ENCODE measurements at regions not wholly inside any gene's neighbourhood (a gene's known extent, or its start where the extent isn't known, plus 50 kb on each side); places are given as distances from the start of the nearest gene placed in this dataset.

DNA sequence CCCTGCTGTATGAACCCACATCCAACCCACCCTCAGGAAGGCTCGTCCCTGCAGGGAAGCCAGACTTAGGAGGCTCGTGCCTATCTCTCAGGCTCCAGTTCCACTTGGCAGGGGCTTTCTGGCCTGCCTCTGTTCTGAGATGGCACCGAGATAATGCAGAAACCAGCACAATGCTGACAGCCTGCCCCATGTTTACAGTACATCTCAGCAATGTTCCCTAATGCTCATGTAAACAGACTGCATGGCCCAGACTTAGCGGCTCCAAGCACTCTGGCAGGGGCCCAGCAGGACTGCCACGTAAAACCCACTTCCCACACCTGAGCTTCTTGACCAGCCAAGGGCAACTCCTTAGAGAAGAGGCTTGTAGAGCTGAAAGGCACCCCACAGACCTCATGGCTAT is 499.5 kb upstream of the BRINP1 start:
- Histone ChIP-seq H2BK12ac (ENCODE audit: insufficient read length, low read depth, low read length) (no peak overlapping the region), H3K23ac (ENCODE audit: insufficient read length, low read depth, low read length) (no peak overlapping the region), H2BK20ac (ENCODE audit: low read depth, low read length, poor library complexity, severe bottlenecking) (no peak overlapping the region), H4K20me1 (ENCODE audit: control insufficient read depth, insufficient read depth, insufficient read length) (no peaks in the 10 kb centered on the region), H3K4me2 (ENCODE audit: insufficient read depth, insufficient read length, low read length) (no peak overlapping the region), H2BK15ac (ENCODE audit: low read depth, low read length) (no peak overlapping the region), H3K9me3 (ENCODE audit: control insufficient read depth, low read depth, low read length) (no peaks in the 10 kb centered on the region), H2AFZ (ENCODE audit: low read length) (no peak overlapping the region), H3K27ac (ENCODE audit: insufficient read length, low read depth, low read length) (no peak overlapping the region), H2AK5ac (ENCODE audit: insufficient read length, low read length) (no peak overlapping the region), H2BK5ac (ENCODE audit: insufficient read length, low read length) (no peak overlapping the region), H4K8ac (replicated peaks; ENCODE audit: insufficient read length, low read depth, low read length) (no peak overlapping the region), H3K4me1 (ENCODE audit: insufficient read depth, low read length) (no peaks in the 10 kb centered on the region), H3K9ac (ENCODE audit: extremely low read depth, insufficient read length, low read length) (no peak overlapping the region), H3K56ac (ENCODE audit: insufficient read length, low read depth, low read length) (no peak overlapping the region), H3K79me2 (ENCODE audit: insufficient read depth, low read length) (no peaks in the 10 kb centered on the region), H3K27me3 (ENCODE audit: insufficient read depth, low read length) (no peaks in the 10 kb centered on the region), H3T11ph (ENCODE audit: low read length) (no peak overlapping the region), H3K14ac (ENCODE audit: insufficient read depth, low read length) (no peak overlapping the region), H3K79me1 (ENCODE audit: insufficient read depth, low read depth, low read length, poor library complexity, severe bottlenecking) (no peaks in the 10 kb centered on the region), H3K4ac (ENCODE audit: low read depth, low read length) (no peak overlapping the region), H2BK120ac (ENCODE audit: low read depth, low read length, poor library complexity, severe bottlenecking) (no peak overlapping the region), H3K18ac (ENCODE audit: insufficient read length, low read depth, low read length) (no peak overlapping the region), H4K91ac (ENCODE audit: insufficient read length, low read depth, low read length) (no peak overlapping the region), H3K23me2 (ENCODE audit: insufficient read length, low read depth, low read length, poor library complexity, severe bottlenecking) (no peaks in the 10 kb centered on the region), H4K5ac (ENCODE audit: insufficient read length, low read depth, low read length) (no peak overlapping the region)
- TF ChIP-seq, protein P1, sequence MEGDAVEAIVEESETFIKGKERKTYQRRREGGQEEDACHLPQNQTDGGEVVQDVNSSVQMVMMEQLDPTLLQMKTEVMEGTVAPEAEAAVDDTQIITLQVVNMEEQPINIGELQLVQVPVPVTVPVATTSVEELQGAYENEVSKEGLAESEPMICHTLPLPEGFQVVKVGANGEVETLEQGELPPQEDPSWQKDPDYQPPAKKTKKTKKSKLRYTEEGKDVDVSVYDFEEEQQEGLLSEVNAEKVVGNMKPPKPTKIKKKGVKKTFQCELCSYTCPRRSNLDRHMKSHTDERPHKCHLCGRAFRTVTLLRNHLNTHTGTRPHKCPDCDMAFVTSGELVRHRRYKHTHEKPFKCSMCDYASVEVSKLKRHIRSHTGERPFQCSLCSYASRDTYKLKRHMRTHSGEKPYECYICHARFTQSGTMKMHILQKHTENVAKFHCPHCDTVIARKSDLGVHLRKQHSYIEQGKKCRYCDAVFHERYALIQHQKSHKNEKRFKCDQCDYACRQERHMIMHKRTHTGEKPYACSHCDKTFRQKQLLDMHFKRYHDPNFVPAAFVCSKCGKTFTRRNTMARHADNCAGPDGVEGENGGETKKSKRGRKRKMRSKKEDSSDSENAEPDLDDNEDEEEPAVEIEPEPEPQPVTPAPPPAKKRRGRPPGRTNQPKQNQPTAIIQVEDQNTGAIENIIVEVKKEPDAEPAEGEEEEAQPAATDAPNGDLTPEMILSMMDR (conservative IDR thresholded peaks at IDR 0.05), result no peak
- Mint-ChIP-seq H3K4me3 (no peak overlapping the region), H3K4me1 (no peaks in the 10 kb centered on the region), H3K27me3 (ENCODE audit: low read depth) (peaks cover 2% of the 10 kb centered on the region; the same call in 1 of the 2 replicates), H3K36me3 (ENCODE audit: insufficient read depth in 1 of 3, low read depth in 3 of 3) (peaks cover 0 to 5% (median 3%) of the 10 kb centered on the region in 3 experiments; a peak in 1 of 7 replicates), H3K27ac (no peak overlapping the region), H3K9me3 (0 out of 5 replicates have a peak, but pooled peaks cover 0 to 3% of the 10 kb centered on the region in 2 experiments)
- DNase-seq, result no peak
- no CpG with 5 or more reads among the region's 5 CpGs for WGBS (ENCODE audit: extremely low coverage, insufficient read length, low lambda C conversion rate)

Data from H9 (cell line).